ENCODE measurements at regions not wholly inside any gene's neighbourhood (a gene's known extent, or its start where the extent isn't known, plus 50 kb on each side); places are given as distances from the start of the nearest gene placed in this dataset.
"Not testable (repeated sequence)": the region's sequence is repeated elsewhere in the genome, so short reads cannot be mapped to it uniquely, and the experiment has no call there.

- TF ChIP-seq POLR2A (IDR thresholded peaks at IDR 0.05), result no peak
- TF ChIP-seq CTCF (IDR thresholded peaks at IDR 0.05), result no peak
- H3K4me1 ChIP-seq, result no peaks in the 10 kb centered on the region
- WGBS, 2 donors, result 67 to 80% methylated on average over 1 to 13 of the region's 13 CpGs
- H3K36me3 ChIP-seq, result peaks cover 0 to 23% (median 0%) of the 10 kb centered on the region in 3 donors
- no peak overlapping the region for H3K4me3 ChIP-seq
- no peaks in the 10 kb centered on the region for H3K27me3 ChIP-seq
- intact Hi-C loops (cut with DNase I), result no loop called here
- no peak for DNase-seq
- no peak overlapping the region for H3K27ac ChIP-seq
- no peaks in the 10 kb centered on the region for H3K9me3 ChIP-seq
These were observed 79.2 kb upstream of the SAMD11 start for GRCh38 chr1:844472-845026.

- H3K4me1 ChIP-seq; intact Hi-C loops (cut with DNase I); H3K27ac ChIP-seq; H3K9me3 ChIP-seq; H3K27me3 ChIP-seq; H3K4me3 ChIP-seq; DNase-seq: not testable (repeated sequence)
- H3K36me3 ChIP-seq, result peaks cover 0 to 32% (median 0%) of the 10 kb centered on the region in 3 donors
- 75 to 79% methylated on average over 2 of the region's 3 CpGs for WGBS, 2 donors
These were observed 78.1 kb upstream of the SAMD11 start for GRCh38 chr1:845641-846040.

- H3K27me3 ChIP-seq; H3K4me1 ChIP-seq; H3K9me3 ChIP-seq; H3K27ac ChIP-seq; H3K4me3 ChIP-seq; DNase-seq; intact Hi-C loops (cut with DNase I): not testable (repeated sequence)
- 20% methylated on average over 1 of the region's 4 CpGs; no CpG with 5 or more reads in 1 of the 2 donors for WGBS, 2 donors
- peaks cover 0 to 34% (median 0%) of the 10 kb centered on the region in 3 donors for H3K36me3 ChIP-seq
These were observed 73.8 kb upstream of the SAMD11 start for GRCh38 chr1:849873-850272.

GRCh38 chr1:850318-850717, 73.4 kb upstream of the SAMD11 start:
- H3K9me3 ChIP-seq; intact Hi-C loops (cut with DNase I); H3K27ac ChIP-seq; H3K27me3 ChIP-seq; H3K4me1 ChIP-seq; H3K4me3 ChIP-seq; DNase-seq: not testable (repeated sequence)
- peaks cover 0 to 38% (median 0%) of the 10 kb centered on the region in 3 donors for H3K36me3 ChIP-seq
- WGBS, 2 donors, result 100% methylated on average over 1 of the region's 4 CpGs; no CpG with 5 or more reads in 1 of the 2 donors

GRCh38 chr1:851398-851797, 72.3 kb upstream of the SAMD11 start:
- H3K4me1 ChIP-seq; H3K27me3 ChIP-seq; DNase-seq; H3K27ac ChIP-seq; H3K4me3 ChIP-seq; H3K9me3 ChIP-seq; intact Hi-C loops (cut with DNase I): not testable (repeated sequence)
- WGBS, 2 donors, result 60% methylated on average over 1 of the region's 17 CpGs; no CpG with 5 or more reads in 1 of the 2 donors
- peaks cover 0 to 40% (median 0%) of the 10 kb centered on the region in 3 donors for H3K36me3 ChIP-seq

GRCh38 chr1:851841-852240, 71.9 kb upstream of the SAMD11 start:
- 78 to 87% methylated on average over 8 to 9 of the region's 9 CpGs for WGBS, 2 donors
- H3K36me3 ChIP-seq, result peaks cover 0 to 40% (median 0%) of the 10 kb centered on the region in 3 donors
- H3K27ac ChIP-seq; intact Hi-C loops (cut with DNase I); H3K4me1 ChIP-seq; H3K4me3 ChIP-seq; DNase-seq; H3K27me3 ChIP-seq; H3K9me3 ChIP-seq: not testable (repeated sequence)

DNA sequence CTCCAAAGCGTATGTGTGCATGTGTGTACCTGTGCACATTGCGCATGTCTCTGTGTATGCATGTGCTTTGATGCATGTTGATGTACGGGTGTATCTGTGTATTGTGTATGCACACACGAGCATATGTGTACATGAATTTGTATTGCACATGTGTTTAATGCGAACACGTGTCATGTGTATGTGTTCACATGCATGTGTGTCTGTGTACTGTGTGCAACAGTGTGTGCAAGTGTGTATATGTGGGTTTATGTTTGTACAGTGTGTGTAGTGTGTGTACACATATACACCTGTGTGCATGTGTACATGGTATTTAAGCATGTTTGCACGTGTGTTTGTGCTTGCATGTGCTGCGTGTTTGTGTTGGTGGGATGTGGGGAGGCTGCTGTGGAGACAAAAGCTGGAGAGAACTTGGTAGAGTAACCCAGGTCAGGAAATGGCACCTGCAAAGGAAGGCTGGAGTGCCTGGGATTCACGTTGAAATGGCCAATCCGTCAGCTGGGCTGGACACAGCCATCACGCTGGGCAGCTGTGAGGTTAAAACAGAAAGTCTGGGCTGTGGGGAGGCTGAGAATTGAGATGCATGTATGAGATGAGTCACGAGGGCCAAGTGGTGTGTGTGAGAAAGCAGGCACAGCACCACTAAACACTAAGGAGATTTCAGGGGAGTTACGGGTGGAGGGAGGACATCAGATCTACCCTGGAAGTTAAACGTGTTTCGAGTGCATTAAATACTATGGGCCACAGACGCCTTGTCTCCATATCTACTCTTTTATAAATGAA, 68.3 kb upstream of the SAMD11 start:
- DNase-seq; H3K9me3 ChIP-seq; H3K27me3 ChIP-seq; intact Hi-C loops (cut with DNase I); H3K4me3 ChIP-seq; H3K27ac ChIP-seq: not testable (repeated sequence)
- H3K4me1 ChIP-seq, result peaks cover 4 to 11% (median 6%) of the 10 kb centered on the region in 3 donors
- WGBS, 2 donors, result 90% methylated on average over 14 to 16 of the region's 16 CpGs
- H3K36me3 ChIP-seq, result peaks cover 0 to 31% (median 0%) of the 10 kb centered on the region in 3 donors

GRCh38 chr1:856541-857057, 67.1 kb upstream of the SAMD11 start:
- H3K36me3 ChIP-seq, result peaks cover 0 to 30% (median 0%) of the 10 kb centered on the region in 3 donors
- H3K27ac ChIP-seq; H3K4me3 ChIP-seq; H3K9me3 ChIP-seq; intact Hi-C loops (cut with DNase I); DNase-seq: not testable (repeated sequence)
- 90 to 100% methylated on average over 2 to 4 of the region's 10 CpGs for WGBS, 2 donors
- H3K27me3 ChIP-seq, result peaks cover 0 to 10% (median 0%) of the 10 kb centered on the region in 4 donors
- H3K4me1 ChIP-seq, result peaks cover 4 to 11% (median 6%) of the 10 kb centered on the region in 3 donors

Data from esophagus squamous epithelium (tissue), 5 donors.